ENCODE measurements at regions not wholly inside any gene's neighbourhood (a gene's known extent, or its start where the extent isn't known, plus 50 kb on each side); places are given as distances from the start of the nearest gene placed in this dataset.

DNA sequence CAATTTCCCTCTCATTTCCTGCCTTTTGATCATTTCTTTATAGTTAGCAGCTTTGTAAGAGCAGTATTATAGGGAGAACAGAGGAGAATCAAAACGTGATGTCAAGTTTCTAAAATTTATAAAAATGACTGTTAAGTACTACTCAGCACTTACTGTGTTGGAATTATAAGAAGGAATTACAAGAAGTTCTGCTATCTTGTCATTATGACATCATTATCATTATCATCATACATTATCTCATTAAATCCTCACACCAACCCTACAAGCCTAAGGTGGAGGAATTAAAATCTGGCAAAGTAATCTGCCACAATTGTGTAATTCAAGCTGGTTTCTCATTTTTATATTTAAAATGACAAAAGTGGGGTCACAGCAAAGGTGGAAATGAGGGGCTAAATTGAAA lies 316.2 kb upstream of the CD180 start:
- Mint-ChIP-seq H3K9me3 (peaks cover 8% of the 10 kb centered on the region), H3K36me3 (no peaks in the 10 kb centered on the region), H3K27ac (no peak overlapping the region), H3K4me1 (peaks cover 52% of the 10 kb centered on the region), H3K4me3 (no peak overlapping the region)
- DNase-seq (ENCODE audit: low spot score in 2 of 2) (no peak), ATAC-seq (no peak)

DNA sequence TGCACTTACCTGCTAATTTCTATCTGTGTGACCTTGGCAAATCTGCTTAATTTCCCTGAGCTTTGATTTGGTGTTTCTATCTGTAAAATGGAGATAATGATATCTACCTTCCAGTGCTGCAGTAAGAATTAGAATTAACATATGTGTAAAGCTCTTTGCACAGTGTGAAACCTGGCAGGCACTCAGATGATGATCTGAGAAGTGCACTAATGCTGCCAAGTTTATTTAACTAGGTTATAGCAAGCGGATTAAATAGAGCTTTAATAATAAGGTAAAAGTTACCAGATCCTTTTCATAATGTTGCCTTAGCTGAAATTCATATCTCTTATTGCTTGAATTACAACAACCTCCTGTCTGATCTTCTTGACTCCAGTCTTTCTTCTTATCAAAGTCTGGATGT lies 315.3 kb upstream of the CD180 start:
- H3K9me3 Mint-ChIP-seq: peaks cover 8% of the 10 kb centered on the region
- no peaks in the 10 kb centered on the region for H3K36me3 Mint-ChIP-seq
- peaks cover 49% of the 10 kb centered on the region for H3K4me1 Mint-ChIP-seq

DNA sequence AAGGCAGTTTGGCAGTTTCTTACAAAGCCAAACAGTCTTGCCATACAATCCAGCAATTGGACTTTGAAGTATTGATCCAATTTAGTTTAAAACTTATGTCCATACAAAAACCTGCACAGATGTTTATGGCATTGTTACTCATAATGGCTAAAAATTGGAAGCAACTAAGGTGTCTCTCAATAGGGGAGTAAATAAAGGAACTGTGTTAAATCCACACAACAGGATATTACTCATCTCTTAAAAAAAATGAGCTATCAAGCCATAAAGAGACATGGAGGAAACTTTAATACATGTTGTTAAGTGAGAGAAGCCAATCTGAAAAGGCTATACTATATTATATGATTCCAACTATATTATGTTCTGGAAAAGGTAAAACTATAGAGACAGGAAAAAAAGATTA lies 313.6 kb upstream of the CD180 start:
- peak; percentile 56 for ATAC-seq
- Mint-ChIP-seq H3K4me1 (peaks cover 37% of the 10 kb centered on the region), H3K27ac (peak overlapping the region; percentile 86), H3K4me3 (no peak overlapping the region), H3K36me3 (no peaks in the 10 kb centered on the region), H3K9me3 (peaks cover 8% of the 10 kb centered on the region)
- no peak for DNase-seq (ENCODE audit: low spot score in 2 of 2)

More for the DNA sequence above, 315.3 kb upstream of the CD180 start:
- DNase-seq (ENCODE audit: low spot score in 2 of 2): no peak
- Mint-ChIP-seq H3K4me3 (no peak overlapping the region), H3K27ac (no peak overlapping the region)
- ATAC-seq: no peak

DNA sequence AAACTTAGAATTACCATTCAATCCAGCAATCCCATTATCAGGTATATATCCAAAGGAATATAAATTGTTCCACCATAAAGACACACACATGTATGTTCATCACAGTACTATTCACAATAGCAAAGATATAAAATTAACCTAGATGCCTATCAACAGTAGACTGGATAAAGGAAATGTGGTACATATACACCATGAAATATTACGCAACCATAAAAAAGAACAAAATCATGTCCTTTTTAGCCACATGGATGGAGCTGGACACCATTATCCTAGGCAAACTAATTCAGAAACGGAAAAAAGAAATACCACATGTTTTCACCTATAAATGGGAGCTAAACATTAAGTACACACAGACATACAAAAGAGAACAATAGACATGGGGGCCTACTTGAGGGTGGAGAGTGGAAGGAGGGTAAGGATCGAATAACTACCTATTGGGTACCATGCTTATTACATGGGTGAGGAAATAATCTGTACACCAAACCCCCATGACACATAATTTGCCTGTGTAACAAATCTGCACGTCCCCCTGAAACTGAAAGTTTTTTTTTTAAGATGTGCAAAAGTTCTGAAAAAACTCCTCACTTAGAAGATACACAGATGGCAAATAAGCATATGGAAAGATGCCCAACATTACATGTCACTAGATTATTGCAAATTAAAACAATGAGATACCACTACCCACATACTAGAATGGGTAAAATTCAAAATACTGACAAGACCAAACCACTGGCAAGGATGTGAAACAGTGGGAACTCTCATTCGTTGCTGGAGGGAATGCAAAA lies 313.0 kb upstream of the CD180 start:
- peaks cover 8% of the 10 kb centered on the region for H3K9me3 Mint-ChIP-seq
- peaks cover 31% of the 10 kb centered on the region for H3K4me1 Mint-ChIP-seq
- ATAC-seq (no peak), DNase-seq (ENCODE audit: low spot score in 2 of 2) (no peak)
- peak overlapping the region; percentile 86 for H3K27ac Mint-ChIP-seq
- H3K4me3 Mint-ChIP-seq: no peak overlapping the region
- H3K36me3 Mint-ChIP-seq: no peaks in the 10 kb centered on the region

DNA sequence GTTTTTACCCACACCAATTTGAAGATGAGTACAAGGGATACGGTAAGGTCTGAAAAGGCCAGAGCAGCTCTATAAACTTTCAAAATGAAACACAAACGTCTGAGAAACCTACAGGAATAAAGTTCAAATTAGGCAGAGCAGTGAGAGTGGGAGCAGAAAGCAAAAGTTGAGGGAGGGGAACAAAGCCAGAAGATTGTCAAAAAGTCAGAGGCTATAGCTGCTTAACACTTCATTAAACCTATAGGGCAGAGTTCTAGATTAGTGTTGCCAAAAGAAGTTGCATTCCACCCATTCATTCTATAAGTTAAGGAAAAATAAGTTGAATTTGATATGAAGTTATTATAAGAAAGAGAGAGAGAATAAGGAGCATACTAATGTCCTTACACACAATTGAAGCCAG lies 309.6 kb upstream of the CD180 start:
- Mint-ChIP-seq H3K4me3 (no peak overlapping the region), H3K9me3 (peaks cover 8% of the 10 kb centered on the region)

DNA sequence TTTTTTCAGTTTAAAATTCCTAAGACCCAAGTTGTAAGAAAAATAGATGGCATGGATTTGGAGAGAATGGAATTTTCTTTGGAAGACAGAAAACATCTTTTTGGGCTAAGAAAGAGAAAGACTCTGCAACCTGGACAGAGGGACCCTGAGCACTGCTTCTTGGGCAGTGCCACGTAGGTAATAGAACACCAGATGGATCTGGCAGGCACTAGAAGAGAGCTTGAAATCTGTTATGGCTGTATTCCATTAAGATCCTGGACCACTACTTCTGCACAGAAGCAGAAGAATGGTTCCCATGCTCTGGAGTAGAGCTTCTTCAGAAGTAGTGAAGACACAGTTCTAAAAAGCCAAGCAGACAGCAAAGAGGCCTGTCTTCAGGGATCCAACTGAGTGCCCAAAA lies 306.4 kb upstream of the CD180 start:
- no peak overlapping the region for H3K27ac Mint-ChIP-seq
- H3K4me3 Mint-ChIP-seq: no peak overlapping the region
- ATAC-seq: no peak
- H3K4me1 Mint-ChIP-seq: peaks cover 4% of the 10 kb centered on the region
- H3K36me3 Mint-ChIP-seq: no peaks in the 10 kb centered on the region
- H3K9me3 Mint-ChIP-seq: peaks cover 11% of the 10 kb centered on the region
- no peak for DNase-seq (ENCODE audit: low spot score in 2 of 2)

More for the DNA sequence above, 309.6 kb upstream of the CD180 start:
- Mint-ChIP-seq H3K27ac (no peak overlapping the region), H3K4me1 (peaks cover 19% of the 10 kb centered on the region), H3K36me3 (no peaks in the 10 kb centered on the region)
- DNase-seq (ENCODE audit: low spot score in 2 of 2): no peak
- ATAC-seq: no peak

DNA sequence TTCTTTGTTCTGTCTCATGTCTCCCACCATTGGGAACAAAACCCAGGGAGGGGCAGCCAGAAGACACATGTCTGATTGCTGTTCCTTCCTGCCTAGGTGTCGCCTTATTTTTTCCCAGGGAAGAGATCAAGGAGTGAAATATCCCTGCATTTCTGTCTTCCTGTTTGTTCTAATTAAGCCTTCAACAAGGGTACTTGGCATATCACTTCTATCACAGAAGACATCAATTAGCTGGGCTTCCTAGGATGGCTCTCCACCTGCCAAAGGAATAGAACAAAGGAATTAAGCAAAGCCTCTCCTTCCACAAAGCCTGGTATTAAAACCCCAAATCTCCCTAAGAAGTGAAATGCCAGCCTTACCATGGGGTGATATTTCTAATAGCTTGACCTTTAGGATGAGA lies 299.5 kb upstream of the CD180 start:
- Mint-ChIP-seq H3K4me3 (no peak overlapping the region), H3K27ac (no peak overlapping the region)
- no peak for DNase-seq (ENCODE audit: low spot score in 2 of 2)

DNA sequence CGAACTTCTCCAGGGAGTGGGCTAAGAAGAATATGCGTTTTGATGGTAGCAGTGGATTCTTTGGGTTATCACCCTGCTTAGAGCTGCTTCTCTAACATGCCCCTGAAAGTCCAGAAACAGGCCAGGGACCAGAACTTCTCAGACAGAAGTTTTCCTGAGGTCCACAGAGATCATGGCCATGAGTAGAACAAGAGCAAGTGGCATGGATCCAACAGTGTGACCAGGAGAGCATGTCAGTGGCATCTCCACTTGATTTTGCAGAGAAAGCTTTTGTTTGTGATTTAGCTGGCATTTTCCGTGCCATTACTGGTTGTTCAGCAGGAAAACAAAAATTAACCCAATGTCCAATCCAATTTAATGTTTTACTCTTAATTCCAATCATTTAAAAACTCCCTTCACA lies 298.5 kb upstream of the CD180 start:
- Mint-ChIP-seq H3K4me3 (no peak overlapping the region), H3K4me1 (peaks cover 9% of the 10 kb centered on the region), H3K27ac (no peak overlapping the region), H3K36me3 (no peaks in the 10 kb centered on the region), H3K9me3 (peaks cover 5% of the 10 kb centered on the region)
- DNase-seq (ENCODE audit: low spot score in 2 of 2): no peak
- ATAC-seq: no peak

More for the DNA sequence above, 299.5 kb upstream of the CD180 start:
- Mint-ChIP-seq H3K9me3 (peaks cover 11% of the 10 kb centered on the region), H3K36me3 (no peaks in the 10 kb centered on the region), H3K4me1 (peaks cover 9% of the 10 kb centered on the region)
- no peak for ATAC-seq

DNA sequence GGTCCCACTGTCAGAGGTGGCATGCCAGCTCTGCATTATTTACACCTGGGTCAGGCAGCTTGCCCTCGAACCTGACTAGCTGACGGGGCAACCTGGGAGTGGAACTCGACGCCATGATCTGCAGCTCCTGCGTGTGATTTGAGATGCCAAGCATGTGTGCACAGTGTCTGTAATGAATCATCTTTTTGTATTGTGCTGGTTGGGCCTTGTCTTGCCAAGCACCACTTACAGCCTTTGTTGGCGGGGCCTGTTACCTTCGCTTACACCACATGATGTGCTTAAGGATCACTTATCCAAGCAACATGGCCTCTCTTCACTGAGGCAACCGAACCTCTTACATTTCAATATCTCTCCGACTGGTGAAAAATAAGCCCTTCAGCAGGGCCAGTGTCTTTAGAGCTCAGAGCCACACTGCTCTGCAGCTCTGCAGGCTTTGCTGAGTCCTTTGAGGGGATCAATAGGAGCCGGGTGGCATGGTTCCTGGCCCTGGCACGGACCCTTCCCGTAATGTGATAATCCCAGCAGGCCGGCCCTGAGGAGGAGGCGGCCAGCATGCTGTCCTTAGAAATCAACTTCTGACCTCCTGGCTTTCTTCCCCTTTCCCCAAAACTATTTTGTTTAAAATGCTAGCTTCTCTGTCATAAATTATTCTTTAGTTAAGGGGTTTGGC lies 297.7 kb upstream of the CD180 start:
- no peak for ATAC-seq
- peaks cover 9% of the 10 kb centered on the region for H3K4me1 Mint-ChIP-seq
- H3K4me3 Mint-ChIP-seq: no peak overlapping the region
- H3K36me3 Mint-ChIP-seq: no peaks in the 10 kb centered on the region
- DNase-seq (ENCODE audit: low spot score in 2 of 2): no peak
- peaks cover 1% of the 10 kb centered on the region for H3K9me3 Mint-ChIP-seq
- H3K27ac Mint-ChIP-seq: no peak overlapping the region

DNA sequence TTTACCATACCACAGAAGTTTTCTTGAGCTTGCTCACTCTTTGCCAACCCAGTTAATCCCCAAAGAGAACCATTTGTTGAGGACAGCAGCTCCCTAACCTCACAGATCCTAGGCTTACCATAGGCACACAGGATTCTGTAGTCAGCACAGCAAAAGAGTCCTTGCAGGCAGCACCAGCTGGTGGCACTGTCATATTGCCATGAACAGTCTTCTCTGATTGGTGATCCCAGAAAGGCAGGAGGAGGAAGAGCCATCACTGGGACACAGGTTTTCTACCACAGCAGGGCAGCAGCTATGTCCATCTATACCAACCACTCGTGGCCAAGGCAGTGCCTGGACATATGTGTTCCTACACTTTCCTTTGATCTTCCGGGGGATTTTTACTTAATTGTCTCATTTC lies 297.1 kb upstream of the CD180 start:
- DNase-seq (ENCODE audit: low spot score in 2 of 2) (no peak), ATAC-seq (no peak)
- Mint-ChIP-seq H3K4me1 (peaks cover 9% of the 10 kb centered on the region), H3K9me3 (no peaks in the 10 kb centered on the region), H3K36me3 (no peaks in the 10 kb centered on the region), H3K27ac (no peak overlapping the region), H3K4me3 (no peak overlapping the region)

DNA sequence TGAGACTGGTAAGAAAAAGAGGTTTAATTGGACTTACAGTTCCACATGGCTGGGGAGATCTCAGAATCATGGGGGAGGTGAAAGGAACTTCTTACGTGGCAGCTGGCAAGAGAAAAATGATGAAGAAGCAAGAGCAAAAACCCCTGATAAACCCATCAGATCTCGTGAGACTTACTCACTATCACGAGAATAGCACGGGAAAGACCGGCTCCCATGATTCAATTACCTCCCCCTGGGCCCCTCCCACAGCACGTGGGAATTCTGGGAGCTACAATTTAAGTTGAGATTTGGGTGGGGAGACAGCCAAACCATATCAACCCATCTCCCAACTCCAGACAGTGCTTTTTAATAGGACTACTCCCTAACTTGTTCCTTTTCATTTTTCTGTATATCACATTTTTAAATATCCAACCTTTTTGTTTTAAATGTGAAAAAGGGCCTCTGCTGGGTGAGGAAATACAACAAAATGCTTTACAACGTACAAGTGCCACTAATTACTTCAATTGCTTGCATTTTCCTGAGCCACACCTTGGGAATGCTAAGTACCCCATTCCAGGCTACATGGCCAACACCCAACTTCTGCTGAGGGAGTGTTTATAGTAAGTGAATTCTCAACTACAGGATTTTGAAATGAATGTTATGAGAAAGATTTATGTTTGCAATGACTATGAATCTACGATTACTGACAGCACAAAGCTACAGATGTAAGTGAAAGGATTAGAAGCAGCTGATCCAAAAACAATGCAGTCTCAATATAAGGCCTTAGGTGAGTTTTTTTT lies 294.1 kb upstream of the CD180 start:
- Mint-ChIP-seq H3K4me1 (peaks cover 6% of the 10 kb centered on the region), H3K36me3 (no peaks in the 10 kb centered on the region), H3K9me3 (no peaks in the 10 kb centered on the region), H3K4me3 (no peak overlapping the region), H3K27ac (no peak overlapping the region)
- DNase-seq (ENCODE audit: low spot score in 2 of 2) (no peak), ATAC-seq (no peak)

DNA sequence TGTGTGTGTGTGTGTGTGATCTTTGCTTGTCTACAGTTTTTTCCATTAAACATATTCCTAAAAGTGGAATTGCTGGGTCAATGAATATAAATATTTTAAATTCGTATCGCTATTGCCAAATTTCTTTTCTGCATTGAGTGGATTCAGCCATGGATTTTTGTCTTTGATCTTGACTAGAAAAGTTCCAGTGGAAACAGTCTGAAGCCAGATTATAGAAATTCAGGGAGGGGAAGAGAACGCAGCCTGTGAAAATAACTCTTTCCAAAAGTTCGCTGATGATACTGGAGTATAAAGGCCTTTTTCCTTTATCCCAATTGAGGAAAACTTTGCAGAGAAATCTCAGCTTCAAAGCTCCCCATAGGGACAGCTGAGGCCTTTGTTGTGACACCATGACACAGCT lies 292.3 kb upstream of the CD180 start:
- no peaks in the 10 kb centered on the region for H3K36me3 Mint-ChIP-seq
- ATAC-seq (no peak), DNase-seq (ENCODE audit: low spot score in 2 of 2) (no peak)
- no peaks in the 10 kb centered on the region for H3K4me1 Mint-ChIP-seq
- H3K9me3 Mint-ChIP-seq: no peaks in the 10 kb centered on the region
- H3K4me3 Mint-ChIP-seq: no peak overlapping the region
- no peak overlapping the region for H3K27ac Mint-ChIP-seq

DNA sequence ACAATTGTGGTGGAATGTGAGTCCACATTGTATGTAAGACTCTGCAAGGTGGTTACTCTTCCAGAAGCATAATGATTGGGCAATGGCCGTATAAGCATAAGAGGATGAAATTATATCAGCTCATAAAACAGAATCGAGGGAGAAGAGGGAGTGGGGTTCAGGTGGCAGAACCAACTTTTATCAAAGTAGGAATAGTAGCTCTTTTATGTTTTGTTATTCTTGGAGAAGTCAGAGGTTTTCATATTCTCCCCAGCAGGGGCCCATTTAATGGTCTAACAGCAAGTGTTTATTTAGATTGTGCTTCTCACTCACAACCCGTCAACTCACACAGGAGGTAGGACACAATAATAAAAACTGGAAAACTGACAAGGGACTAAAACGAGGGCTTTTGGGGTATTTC lies 291.3 kb upstream of the CD180 start:
- Mint-ChIP-seq H3K9me3 (no peaks in the 10 kb centered on the region), H3K36me3 (no peaks in the 10 kb centered on the region), H3K27ac (no peak overlapping the region), H3K4me1 (no peaks in the 10 kb centered on the region), H3K4me3 (no peak overlapping the region)
- no peak for ATAC-seq
- no peak for DNase-seq (ENCODE audit: low spot score in 2 of 2)

DNA sequence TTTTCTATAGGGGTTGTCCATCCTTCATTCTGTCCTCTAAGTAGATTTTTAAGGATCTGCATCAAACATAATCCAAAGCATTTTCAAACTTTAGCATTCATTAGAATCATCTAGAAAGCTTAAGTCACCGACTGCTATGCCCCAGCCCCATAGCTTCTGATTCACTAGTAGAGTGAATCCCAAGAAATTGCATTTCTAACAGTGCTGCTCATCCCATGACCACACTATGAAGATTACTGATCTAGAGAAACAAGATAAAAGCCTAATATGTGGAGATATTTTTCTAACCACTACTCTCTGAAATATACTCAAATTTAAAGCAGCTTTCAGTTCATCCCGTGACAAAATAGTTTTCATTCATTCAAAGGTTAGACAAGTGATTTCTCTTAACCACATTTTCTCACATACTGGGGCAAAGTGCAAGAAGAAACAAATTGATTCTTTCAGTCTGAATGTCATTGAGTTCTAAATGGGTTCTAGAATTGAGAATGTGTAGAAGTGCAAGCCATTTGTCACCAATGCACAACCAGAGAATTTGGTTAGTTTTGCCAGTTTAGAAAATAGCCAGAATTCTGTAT lies 286.9 kb upstream of the CD180 start:
- H3K9me3 Mint-ChIP-seq: no peaks in the 10 kb centered on the region
- ATAC-seq (peak; percentile 91), DNase-seq (ENCODE audit: low spot score in 2 of 2) (no peak)
- H3K36me3 Mint-ChIP-seq: no peaks in the 10 kb centered on the region
- no peak overlapping the region for H3K27ac Mint-ChIP-seq
- no peaks in the 10 kb centered on the region for H3K4me1 Mint-ChIP-seq
- no peak overlapping the region for H3K4me3 Mint-ChIP-seq

DNA sequence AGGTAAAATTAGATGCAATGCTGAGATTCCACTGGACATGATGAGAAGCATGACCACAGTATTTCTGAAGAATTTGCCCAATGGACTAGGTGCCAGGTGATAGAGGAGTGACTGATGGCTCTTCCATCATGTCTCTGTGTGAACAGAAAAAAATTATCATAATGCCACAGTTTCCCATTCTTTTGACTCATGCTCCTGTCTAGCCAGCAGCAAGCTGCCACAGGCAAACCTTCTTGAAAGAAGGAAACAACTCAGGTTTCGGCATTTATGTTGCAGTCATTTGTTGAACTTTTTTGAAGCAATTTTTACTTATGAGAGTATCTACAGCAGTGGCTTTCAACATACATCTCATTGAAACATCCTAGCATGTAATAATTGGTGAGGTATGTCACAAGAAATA lies 284.8 kb upstream of the CD180 start:
- no peak overlapping the region for H3K4me3 Mint-ChIP-seq
- no peaks in the 10 kb centered on the region for H3K36me3 Mint-ChIP-seq
- ATAC-seq (no peak), DNase-seq (ENCODE audit: low spot score in 2 of 2) (no peak)
- H3K9me3 Mint-ChIP-seq: no peaks in the 10 kb centered on the region
- H3K4me1 Mint-ChIP-seq: no peaks in the 10 kb centered on the region
- no peak overlapping the region for H3K27ac Mint-ChIP-seq
